Osteoblast (primary cell): ENCODE measurements at regions not wholly inside any gene's neighbourhood (a gene's known extent, or its start where the extent isn't known, plus 50 kb on each side); places are given as distances from the start of the nearest gene placed in this dataset. TPM values are rescaled to one million over a fixed set of nuclear protein-coding genes. Genes with fewer than 3 reads are reported as not detected.

Experiments
- DNase-seq: peaks from one replicate; pipeline ENCODE4 v3.0.0; 2011; ENCODE audit warnings: low spot score, mixed read lengths; ENCODE audit not compliant: insufficient read length; ENCODE audit errors: missing footprints
- H2AFZ ChIP-seq: 2 replicates; pipeline ENCODE4 v1.6.0; 2011; ENCODE audit warnings: mild to moderate bottlenecking, low read length
- H3K27ac ChIP-seq: 2 replicates; pipeline ENCODE4 v1.5.1; 2011; ENCODE audit warnings: mild to moderate bottlenecking, low read depth, low read length, moderate library complexity
- H3K27me3 ChIP-seq: 2 replicates; pipeline ENCODE4 v1.6.0; 2012; ENCODE audit warnings: mild to moderate bottlenecking, control low read depth, inconsistent platforms, low read length, moderate library complexity; ENCODE audit not compliant: insufficient read depth
- H3K36me3 ChIP-seq: 2 replicates; pipeline ENCODE4 v1.5.1; 2011; ENCODE audit warnings: mild to moderate bottlenecking, low read length, control low read depth, moderate library complexity; ENCODE audit not compliant: insufficient read depth
- H3K4me1 ChIP-seq: 2 replicates; pipeline ENCODE4 v1.5.1; 2011; ENCODE audit warnings: mild to moderate bottlenecking, low read length, control low read depth, moderate library complexity; ENCODE audit not compliant: insufficient read depth
- H3K4me2 ChIP-seq: 2 replicates; pipeline ENCODE4 v1.6.0; 2011; ENCODE audit warnings: mild to moderate bottlenecking, low read length; ENCODE audit not compliant: insufficient read depth
- H3K4me3 ChIP-seq: fragments of 200-600 bp; sonication (generic); 3 replicates; pipeline ENCODE4 v1.5.1; 2012; ENCODE audit warnings: mild to moderate bottlenecking, low read length, inconsistent platforms; ENCODE audit not compliant: insufficient read depth
- H3K79me2 ChIP-seq: 2 replicates; pipeline ENCODE4 v1.6.0; 2012; ENCODE audit warnings: mild to moderate bottlenecking, low read length, control low read depth, inconsistent platforms; ENCODE audit not compliant: insufficient read depth
- H3K9me3 ChIP-seq: 2 replicates; pipeline ENCODE4 v1.5.1; 2011; ENCODE audit warnings: low read depth, low read length, control low read depth
- H4K20me1 ChIP-seq: 2 replicates; pipeline ENCODE4 v1.6.0; 2012; ENCODE audit warnings: mild to moderate bottlenecking, low read length, control low read depth; ENCODE audit not compliant: insufficient read depth
- small RNA-seq: library from RNA; depleted of rRNA; stranded (forward); fragments of <200 nt; gene quantifications from one replicate; pipeline ENCODE3, GENCODE V24; 2012
- TF ChIP-seq, protein P1 (sequence below): IDR thresholded peaks from 2 replicates; pipeline ENCODE4 v1.5.1; 2011; ENCODE audit warnings: mild to moderate bottlenecking, low read depth, low read length, moderate library complexity; ENCODE audit errors: extremely low read depth

GRCh38 chr6:99002831-99003230 is 55.1 kb upstream of the FBXL4 start:
- H3K4me1 ChIP-seq = no peaks in the 10 kb centered on the region
- no peaks in the 10 kb centered on the region for H3K9me3 ChIP-seq
- no peak overlapping the region for H3K27ac ChIP-seq
- no peaks in the 10 kb centered on the region for H3K79me2 ChIP-seq
- H3K4me3 ChIP-seq = no peak overlapping the region
- no peak overlapping the region for H2AFZ ChIP-seq
- H3K4me2 ChIP-seq = no peak overlapping the region
- H3K27me3 ChIP-seq = peaks cover 4% of the 10 kb centered on the region
- peak; percentile 36 for DNase-seq
- TF ChIP-seq, protein P1, sequence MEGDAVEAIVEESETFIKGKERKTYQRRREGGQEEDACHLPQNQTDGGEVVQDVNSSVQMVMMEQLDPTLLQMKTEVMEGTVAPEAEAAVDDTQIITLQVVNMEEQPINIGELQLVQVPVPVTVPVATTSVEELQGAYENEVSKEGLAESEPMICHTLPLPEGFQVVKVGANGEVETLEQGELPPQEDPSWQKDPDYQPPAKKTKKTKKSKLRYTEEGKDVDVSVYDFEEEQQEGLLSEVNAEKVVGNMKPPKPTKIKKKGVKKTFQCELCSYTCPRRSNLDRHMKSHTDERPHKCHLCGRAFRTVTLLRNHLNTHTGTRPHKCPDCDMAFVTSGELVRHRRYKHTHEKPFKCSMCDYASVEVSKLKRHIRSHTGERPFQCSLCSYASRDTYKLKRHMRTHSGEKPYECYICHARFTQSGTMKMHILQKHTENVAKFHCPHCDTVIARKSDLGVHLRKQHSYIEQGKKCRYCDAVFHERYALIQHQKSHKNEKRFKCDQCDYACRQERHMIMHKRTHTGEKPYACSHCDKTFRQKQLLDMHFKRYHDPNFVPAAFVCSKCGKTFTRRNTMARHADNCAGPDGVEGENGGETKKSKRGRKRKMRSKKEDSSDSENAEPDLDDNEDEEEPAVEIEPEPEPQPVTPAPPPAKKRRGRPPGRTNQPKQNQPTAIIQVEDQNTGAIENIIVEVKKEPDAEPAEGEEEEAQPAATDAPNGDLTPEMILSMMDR = no peak
- H4K20me1 ChIP-seq = no peaks in the 10 kb centered on the region
- no peaks in the 10 kb centered on the region for H3K36me3 ChIP-seq

GRCh38 chr6:98998103-98998502 is 50.4 kb upstream of the FBXL4 start:
- Histone ChIP-seq H4K20me1 (no peaks in the 10 kb centered on the region), H3K27ac (no peak overlapping the region), H3K27me3 (peaks cover 4% of the 10 kb centered on the region), H3K79me2 (no peaks in the 10 kb centered on the region), H3K4me3 (no peak overlapping the region), H3K4me1 (no peaks in the 10 kb centered on the region), H3K36me3 (no peaks in the 10 kb centered on the region), H3K9me3 (no peaks in the 10 kb centered on the region), H3K4me2 (no peak overlapping the region), H2AFZ (no peak overlapping the region)
- no peak for DNase-seq
- TF ChIP-seq, protein P1 = no peak

Small RNAs in the stretch of these regions (small RNA-seq; reads per million reads assigned to genes)
- not detected for gene MIR548AI
